SKM-1 (cell line): ENCODE measurements at regions not wholly inside any gene's neighbourhood (a gene's known extent, or its start where the extent isn't known, plus 50 kb on each side); places are given as distances from the start of the nearest gene placed in this dataset.
"Not testable (repeated sequence)": the region's sequence is repeated elsewhere in the genome, so short reads cannot be mapped to it uniquely, and the experiment has no call there.

Experiments
- DNase-seq: peaks from one replicate; lab custom pipeline; 2025; ENCODE audit not compliant: unreplicated experiment; lab: John Stamatoyannopoulos, UW

DNA sequence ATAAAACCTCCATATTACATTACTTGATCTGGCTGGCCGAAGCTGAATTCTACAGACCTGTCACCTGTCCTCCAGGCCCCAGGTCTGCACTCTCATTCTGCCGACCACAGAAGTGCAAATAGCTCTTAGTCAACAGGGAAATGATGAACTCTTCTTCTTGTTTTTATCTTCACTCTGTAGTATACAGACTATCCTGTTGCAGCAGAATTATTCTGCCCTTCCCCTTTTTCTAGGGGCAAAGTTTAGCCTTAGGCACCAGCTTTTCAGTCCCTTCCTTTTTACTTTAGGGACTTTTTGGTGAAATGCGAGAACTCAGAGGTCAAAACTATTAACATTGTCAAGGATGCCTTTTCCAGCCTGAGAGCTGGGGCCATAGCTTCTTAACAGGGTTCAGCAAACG lies 229.6 kb upstream of the EGLN3 start:
- no peak for DNase-seq

DNA sequence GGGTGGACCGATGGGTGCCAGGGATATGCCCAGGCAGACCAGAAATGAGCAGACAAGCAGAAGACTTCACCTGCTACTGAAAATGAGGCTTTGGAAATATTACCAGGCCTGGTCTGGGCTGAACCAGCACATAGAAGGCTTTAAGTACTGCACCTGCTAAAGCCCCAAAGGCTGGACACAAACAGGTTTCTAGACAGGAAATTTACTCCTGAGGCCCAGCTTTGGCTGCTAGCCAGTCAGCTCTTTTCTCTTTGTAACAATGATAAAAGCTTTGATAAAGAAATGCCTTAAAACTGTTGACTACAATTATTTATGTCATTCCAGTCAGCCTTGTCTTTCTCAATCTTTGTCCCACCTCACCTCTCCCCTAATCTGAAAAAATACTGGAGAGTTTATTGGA lies 228.9 kb upstream of the EGLN3 start:
- DNase-seq = no peak

DNA sequence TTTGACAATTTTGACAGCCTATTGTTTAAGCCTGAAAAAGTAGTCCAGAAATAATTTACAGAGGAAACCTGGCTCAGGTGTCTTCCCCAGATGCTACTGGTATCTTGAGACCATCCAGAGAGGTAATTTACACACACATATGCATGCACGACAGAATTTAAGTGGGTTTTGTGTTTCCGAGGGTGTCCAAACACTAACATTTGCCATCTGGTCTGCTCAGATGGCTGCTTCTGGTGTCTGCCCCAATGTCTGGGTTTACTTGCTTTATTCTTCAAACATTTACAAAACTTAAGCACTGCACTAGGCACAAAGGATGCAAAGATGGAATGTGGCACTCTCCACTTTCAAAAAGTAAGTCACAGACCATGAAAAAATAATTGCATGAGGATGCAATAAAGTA lies 226.6 kb upstream of the EGLN3 start:
- DNase-seq = no peak

GRCh38 chr14:34175574-34175973 lies 224.7 kb upstream of the EGLN3 start:
- DNase-seq = no peak

- DNase-seq = no peak
These were observed 224.1 kb upstream of the EGLN3 start for GRCh38 chr14:34174973-34175372.

DNA sequence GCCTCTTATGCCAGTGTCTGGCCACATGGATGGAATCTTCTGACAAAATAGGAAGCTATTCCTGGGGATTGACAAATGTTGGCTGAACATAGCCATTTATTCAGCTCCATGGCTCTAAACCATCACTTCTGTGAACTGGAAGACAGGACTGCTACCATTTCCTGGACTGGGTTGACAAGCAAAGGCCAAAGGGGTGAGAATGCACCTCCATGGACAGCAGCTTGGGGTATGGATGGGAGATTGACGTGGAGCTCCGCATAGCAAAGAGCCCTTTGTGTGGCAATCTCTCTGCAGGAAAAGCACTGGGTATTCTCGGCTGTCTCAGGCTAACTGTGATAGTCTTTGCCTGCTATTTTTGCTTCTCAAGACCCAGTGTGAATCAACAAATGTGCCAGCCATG lies 223.0 kb upstream of the EGLN3 start:
- no peak for DNase-seq

- no peak for DNase-seq
These were observed 221.9 kb upstream of the EGLN3 start for GRCh38 chr14:34172550-34173368.

- no peak for DNase-seq
These were observed 221.2 kb upstream of the EGLN3 start for GRCh38 chr14:34172173-34172451.

DNA sequence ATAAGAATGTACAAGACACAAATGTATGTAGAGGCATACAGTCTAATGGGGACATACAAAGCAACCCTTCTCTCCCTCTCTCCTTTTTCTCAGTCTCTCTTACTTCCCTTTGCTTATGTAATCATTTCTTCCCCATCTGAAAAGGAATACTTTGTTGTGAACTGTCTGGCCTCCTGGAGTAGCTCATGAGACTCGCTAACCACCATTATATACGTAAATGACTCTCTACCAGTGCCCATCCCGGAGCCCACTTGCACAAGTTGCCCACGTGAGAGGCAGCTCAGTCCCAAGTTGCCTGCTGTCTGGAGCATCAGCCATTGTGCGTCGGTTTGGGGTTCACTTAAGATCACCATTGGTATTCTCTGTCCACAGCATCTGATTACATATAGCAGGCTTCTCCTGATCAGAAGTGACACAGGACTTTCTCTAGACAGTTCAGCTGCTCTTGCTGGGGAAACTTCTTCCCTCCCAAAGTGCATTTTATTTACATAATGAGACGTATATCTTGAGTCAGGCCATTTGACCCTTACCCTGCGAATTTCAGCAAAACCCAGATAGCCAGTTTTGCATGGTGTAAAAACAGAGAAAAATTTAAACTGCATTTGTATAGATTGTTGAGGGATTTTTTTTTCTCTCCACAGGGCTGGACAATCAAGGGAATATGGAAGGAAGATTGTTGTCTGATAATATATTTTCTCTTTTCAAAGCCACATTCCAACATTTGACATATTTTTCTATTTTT lies 220.7 kb upstream of the EGLN3 start:
- DNase-seq = no peak

DNA sequence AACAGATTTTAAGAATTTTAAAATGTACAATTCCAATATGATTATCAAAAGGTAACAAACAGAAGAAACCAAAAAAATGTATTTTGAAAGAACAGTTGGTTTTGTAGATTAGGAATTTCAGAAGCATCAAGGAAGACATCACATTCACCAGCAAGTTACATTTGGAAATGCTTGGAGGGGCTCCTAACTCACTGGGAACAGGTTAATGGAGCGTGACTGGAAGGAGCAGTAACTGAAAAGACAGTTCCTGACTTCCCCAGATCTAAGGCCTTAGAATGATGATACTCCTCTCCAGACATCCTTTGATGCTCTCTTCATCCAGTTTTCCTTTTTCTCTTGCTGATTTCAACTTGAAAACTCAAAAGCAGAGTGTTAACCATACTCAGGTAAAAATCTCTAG lies 220.0 kb upstream of the EGLN3 start:
- DNase-seq = no peak

DNA sequence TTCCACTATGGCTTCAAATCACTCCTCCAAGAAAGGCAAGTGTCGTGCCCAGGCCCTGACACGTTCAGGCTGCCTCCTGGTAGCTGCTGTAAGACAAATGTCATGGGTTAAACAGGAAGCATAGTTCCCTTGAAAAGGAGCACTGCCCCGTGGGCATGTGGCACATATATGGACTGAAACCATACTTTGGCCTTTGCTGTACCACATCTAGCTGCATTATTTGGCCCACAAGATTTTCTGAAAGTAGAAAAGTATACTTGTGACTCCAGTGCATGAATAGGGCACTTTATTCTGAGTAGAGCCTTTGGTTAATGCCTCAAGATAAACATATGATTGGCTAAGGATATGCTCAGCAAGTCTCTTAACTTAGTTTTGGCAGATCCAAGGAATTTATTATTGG lies 218.7 kb upstream of the EGLN3 start:
- no peak for DNase-seq

DNA sequence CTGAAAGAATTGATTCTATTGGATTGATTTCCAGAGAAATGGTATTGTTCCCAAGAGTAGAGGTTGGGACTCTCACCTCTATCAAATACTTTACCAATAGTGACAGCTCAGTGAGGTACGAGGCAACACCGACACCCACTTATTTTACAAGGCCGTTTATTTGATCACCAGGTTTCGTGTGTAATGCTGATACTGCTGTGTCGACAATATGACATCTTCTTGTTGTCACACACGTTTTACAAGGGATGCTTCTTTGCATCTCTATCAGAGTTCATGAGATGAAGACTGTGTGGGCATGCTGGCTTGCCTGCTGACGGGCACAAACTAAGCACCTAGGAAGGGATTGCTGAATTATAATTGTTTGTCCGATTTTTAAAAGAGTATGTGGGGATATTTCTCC lies 217.8 kb upstream of the EGLN3 start:
- no peak for DNase-seq

DNA sequence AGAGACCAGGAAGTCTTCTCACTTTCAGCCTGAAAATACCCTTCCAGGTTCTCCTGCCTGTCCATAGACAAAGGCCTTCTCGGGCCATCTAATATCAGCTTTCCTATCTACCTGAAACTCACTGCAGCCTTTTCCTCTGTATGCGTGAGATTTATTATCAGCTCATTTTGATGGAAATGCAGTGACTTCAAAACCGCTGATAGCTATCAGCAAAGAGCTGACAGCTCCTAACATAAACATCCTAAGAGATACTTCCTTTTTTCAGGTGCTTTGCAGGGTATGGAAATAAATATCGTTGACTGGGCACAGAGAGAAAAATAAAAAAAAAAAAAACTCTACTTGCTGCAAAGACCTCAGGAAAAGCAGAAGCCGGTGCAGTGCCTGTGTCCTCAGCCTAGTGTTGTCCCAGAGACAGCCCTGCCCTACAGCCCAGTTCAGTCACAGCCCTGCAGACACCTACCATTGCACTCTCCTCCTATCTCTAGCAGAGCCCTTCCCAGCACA lies 215.0 kb upstream of the EGLN3 start:
- DNase-seq = no peak

DNA sequence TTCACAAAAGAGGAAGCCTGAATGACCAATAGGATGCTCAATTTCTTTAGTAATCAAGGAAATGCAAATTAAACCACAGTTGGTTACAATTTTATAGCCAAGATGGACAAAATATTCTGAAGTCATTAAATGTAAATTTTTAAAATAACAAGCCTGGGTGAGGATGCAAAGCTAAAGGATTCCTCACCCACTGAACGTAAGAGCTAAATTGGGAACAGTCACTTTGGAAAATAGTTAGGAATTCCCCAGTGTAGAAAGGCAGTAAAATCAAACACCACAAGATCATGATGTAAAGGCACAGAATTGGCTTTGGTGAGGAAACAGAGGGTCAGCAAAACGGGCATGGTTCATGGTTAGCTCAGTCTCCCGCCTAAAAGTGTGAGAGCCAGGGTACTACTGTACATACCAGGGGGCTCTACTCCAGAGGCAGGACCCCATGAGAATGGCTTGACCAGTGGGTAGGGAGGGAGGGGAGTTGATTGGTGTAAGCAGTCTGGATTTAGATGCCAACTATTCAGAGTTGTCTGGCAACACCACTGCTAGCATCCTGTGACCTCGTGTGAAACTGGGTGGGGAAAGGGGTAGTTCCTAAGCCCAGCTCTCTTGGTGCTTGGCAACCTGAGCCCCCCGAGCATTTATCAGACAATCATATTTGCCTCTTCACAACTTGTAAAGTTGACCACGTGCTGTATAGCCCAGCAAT lies 213.4 kb upstream of the EGLN3 start:
- no peak for DNase-seq

DNA sequence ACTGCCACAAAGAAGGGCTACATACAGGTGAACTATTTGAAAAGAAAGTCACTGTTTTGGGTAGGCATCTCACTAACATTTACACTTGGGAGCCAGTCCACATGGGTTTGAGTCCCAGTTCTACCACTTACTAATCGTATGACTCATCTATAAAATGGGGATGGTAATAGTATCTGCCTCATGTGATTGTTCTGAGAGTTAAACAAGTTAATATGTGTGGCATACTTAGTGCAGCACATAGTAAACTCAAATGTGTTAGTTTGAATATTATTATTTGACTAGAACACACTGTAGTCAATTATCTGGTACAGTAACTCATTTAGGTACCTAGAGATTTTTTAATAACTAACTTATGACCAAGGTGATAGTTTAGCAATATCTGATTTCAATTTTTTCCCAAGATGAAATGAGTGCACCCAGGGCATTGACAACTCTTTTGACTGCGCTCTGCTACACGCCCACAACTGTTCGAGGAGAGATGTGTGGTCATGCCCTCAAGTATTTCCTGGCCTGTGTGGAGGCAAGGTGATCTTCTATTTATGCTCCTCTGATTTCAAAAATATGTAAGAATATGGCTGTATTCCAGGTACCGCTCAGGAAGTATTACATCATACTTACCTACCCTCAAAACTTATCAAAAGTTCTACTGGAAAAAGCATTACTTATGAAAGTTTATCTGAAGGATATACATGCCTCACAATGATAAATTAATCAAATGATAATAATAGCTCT lies 210.6 kb upstream of the EGLN3 start:
- no peak for DNase-seq

DNA sequence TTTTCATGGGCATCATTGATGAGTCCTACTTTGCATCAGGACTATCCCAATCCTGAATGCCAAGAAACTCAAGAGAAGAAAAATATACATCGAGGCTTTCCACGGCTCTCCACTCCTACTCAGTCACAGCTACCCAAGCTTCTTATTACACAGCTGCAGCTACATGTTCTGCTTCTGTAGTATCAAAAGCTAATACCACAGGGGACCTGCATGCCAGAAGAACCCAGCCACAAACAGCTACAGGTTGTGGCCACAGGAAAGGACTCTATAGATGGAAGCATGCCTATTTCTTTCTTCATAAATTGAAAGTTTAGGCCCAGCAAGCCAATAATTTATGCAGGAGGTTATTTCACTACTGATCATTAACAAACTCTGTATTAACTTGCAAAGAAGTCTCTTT lies 209.7 kb upstream of the EGLN3 start:
- DNase-seq = no peak

GRCh38 chr14:34157651-34158050 lies 206.8 kb upstream of the EGLN3 start:
- DNase-seq = no peak

- DNase-seq = no peak
These were observed 196.6 kb upstream of the EGLN3 start for GRCh38 chr14:34147461-34147860.

GRCh38 chr14:34140127-34140526 lies 189.3 kb upstream of the EGLN3 start:
- DNase-seq = not testable (repeated sequence)

DNA sequence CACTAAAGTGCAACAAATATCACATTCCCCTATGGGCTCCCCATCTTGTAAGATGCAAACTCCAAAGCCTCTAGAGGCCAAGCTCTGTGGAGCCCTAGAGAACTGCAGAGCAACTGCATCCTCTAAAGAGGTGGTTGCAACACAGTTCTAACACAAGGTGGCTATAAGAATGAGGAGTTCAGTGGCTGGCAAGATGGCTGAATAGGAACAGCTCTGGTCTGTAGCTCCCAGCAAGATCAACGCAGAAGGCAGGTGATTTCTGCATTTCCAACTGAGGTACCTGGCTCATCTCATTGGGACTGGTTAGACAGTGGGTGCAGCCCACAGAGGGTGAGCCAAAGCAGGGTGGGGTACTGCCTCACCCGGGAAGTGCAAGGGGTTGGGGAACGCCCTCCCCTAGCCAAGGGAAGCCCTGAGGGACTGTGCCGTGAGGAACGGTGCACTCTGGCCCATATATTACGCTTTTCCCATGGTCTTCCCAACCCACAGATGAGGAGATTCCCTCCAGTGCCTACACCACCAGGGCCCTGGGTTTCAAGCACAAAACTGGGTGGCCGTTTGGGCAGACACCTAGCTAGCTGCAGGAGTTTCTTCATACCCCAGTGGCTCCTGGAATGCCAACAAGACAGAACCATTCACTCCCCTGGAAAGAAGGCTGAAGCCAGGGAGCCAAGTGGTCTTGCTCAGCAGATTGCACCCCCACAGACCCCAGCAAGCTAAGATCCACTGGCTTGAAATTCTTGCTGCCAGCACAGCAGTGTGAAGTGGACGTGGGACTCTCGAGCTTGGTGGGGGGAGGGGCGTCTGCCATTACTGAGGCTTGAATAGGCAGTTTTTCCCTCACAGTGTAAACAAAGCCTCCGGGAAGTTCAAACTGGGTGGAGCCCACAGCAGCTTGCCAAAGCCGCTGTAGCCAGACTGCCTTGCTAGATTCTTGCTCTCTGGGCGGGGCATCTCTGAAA lies 188.6 kb upstream of the EGLN3 start:
- not testable (repeated sequence) for DNase-seq
